ENCODE measurements at regions not wholly inside any gene's neighbourhood (a gene's known extent, or its start where the extent isn't known, plus 50 kb on each side); places are given as distances from the start of the nearest gene placed in this dataset.

GRCh38 chr4:95674521-95674981 lies 125.8 kb upstream of the UNC5C start:
- TF ChIP-seq CEBPB (IDR thresholded peaks at IDR 0.05; ENCODE audit: low read depth, low read length) (no peak), CTCF (IDR thresholded peaks at IDR 0.05; ENCODE audit: control extremely low read depth in 1 of 3, insufficient read depth in 1 of 3, low read depth in 1 of 3, low read length in 3 of 3) (no peak), EZH2 (IDR thresholded peaks at IDR 0.05; ENCODE audit: low read depth, low read length, severe bottlenecking) (no peak), RAD21 (IDR thresholded peaks at IDR 0.05 in 1 of 2, conservative IDR thresholded peaks at IDR 0.05 in 1 of 2; ENCODE audit: low read depth in 2 of 2, low read length in 2 of 2) (no peak), EP300 (IDR thresholded peaks at IDR 0.05; ENCODE audit: borderline replicate concordance in 1 of 2, low read depth in 2 of 2, low read length in 2 of 2) (no peak), POLR2A (IDR thresholded peaks at IDR 0.05; ENCODE audit: control extremely low read depth in 1 of 2, low read depth in 2 of 2, low read length in 2 of 2) (no peak), GABPA (IDR thresholded peaks at IDR 0.05; ENCODE audit: borderline replicate concordance, insufficient read depth, low read length) (no peak), CREB1 (IDR thresholded peaks at IDR 0.05) (no peak), SP1 (IDR thresholded peaks at IDR 0.05; ENCODE audit: low read depth, low read length) (no peak), E2F6 (IDR thresholded peaks at IDR 0.05) (no peak), RNF2 (IDR thresholded peaks at IDR 0.05; ENCODE audit: borderline replicate concordance, low read depth, low read length, missing control alignments, poor library complexity, severe bottlenecking) (no peak), POLR2AphosphoS5 (IDR thresholded peaks at IDR 0.05; ENCODE audit: low read depth, low read length) (no peak), BCL11A (IDR thresholded peaks at IDR 0.05; ENCODE audit: low read depth in 2 of 2, low read length in 2 of 2) (no peak), TCF12 (IDR thresholded peaks at IDR 0.05; ENCODE audit: low read depth, low read length) (no peak)
